ENCODE measurements at regions not wholly inside any gene's neighbourhood (a gene's known extent, or its start where the extent isn't known, plus 50 kb on each side); places are given as distances from the start of the nearest gene placed in this dataset.
"Not testable (repeated sequence)": the region's sequence is repeated elsewhere in the genome, so short reads cannot be mapped to it uniquely, and the experiment has no call there.

DNA sequence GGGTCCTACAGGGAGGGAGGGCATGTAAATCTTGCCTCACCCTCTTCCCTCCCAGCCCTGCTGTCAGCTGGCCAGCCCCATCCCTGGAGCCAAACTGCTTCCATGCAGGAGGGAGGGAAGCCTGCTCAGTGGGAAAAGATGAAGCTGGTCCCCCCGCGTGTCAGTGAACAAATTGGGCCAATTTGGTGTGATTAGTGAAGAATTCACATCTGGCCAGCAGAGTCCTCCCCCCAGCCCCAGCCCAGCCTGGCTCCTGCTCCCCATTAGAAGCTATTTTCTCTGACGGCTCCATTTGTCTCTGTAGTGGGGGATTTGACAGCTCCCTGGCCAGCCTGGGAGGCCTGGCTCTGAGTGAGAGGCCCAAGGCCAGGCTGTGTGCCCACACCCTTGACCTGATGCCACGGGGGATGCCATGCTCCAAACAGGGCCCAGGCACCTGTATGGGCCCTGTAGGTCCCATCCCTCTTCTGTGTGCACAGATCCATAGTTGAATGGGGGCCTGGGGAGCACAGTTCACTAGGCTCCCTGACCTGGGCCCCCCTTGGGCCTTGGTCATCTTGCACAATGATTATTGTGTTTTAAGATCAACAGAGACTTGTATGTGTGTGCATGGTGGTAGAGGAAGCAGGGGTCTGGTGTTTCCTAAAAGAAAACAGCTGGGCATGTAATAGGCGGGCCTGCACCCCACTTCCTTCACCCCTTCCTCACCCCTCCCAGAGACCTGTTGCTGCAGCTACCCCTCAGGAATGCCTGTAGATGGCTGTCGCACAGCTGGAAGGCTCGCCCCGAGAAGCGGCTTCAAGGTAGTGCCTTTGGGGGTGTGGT lies 50.7 kb upstream of the TAC4 start:
- TF ChIP-seq POLR2A (IDR thresholded peaks at IDR 0.05; ENCODE audit: low read depth, low read length): no peak
- DNase-seq (ENCODE audit: insufficient read length, low spot score) (no peak), FAIRE-seq (no peak)

DNA sequence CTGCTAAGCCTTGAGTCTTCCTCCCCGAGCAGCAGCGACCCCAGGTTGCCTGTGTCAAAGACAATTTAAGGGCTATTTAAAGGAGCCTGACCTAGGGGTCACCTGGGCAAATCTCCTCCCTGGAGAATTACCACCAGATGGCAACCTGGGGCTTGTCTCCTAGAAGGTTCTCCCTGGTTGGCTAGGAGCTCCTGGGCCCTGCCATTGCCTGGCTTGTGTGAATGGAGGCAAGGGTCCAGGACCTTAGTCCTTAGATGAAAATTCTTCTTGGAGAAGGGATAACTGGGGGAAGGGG lies 51.3 kb upstream of the TAC4 start:
- no peak for TF ChIP-seq POLR2A (IDR thresholded peaks at IDR 0.05; ENCODE audit: low read depth, low read length)
- FAIRE-seq (no peak), DNase-seq (ENCODE audit: insufficient read length, low spot score) (no peak)

DNA sequence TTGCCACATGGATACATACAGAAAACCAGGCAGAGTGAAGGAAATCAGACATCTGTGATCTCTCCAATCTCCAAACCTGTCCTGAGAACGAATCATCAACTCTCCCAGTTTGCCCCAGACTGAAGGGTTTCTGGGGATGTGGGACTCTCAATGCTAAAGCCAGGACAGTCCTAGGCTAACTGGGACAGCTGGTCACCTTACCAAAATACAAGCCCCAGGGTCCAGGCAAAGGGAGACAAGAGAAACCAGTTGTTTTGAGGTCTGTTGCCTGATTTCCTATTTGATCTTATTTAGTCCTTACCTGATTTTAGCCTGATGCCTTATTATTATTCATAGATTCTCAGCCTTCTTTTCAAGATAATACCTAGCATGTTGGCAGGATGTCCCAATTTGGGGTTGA lies 51.7 kb upstream of the TAC4 start:
- DNase-seq (ENCODE audit: insufficient read length, low spot score): no peak
- no peak for FAIRE-seq
- no peak for TF ChIP-seq POLR2A (IDR thresholded peaks at IDR 0.05; ENCODE audit: low read depth, low read length)

DNA sequence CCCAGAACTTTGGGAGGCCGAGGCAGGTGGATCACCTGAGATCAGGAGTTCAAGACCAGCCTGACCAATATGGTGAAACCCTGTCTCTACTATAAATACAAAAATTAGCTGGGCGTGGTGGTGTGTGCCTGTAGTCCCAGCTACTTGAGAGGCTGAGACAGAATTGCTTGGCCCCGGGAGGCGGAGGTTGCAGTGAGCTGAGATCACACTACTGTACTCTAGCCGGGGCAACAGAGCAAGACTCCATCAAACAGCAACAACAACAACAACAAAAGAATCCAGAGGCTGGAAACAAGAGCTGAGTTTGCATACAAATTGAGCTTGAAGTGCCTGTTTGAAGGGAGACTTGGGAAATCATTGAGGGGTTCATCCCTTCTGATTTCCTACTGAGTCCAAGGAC lies 52.9 kb upstream of the TAC4 start:
- not testable (repeated sequence) for FAIRE-seq

DNA sequence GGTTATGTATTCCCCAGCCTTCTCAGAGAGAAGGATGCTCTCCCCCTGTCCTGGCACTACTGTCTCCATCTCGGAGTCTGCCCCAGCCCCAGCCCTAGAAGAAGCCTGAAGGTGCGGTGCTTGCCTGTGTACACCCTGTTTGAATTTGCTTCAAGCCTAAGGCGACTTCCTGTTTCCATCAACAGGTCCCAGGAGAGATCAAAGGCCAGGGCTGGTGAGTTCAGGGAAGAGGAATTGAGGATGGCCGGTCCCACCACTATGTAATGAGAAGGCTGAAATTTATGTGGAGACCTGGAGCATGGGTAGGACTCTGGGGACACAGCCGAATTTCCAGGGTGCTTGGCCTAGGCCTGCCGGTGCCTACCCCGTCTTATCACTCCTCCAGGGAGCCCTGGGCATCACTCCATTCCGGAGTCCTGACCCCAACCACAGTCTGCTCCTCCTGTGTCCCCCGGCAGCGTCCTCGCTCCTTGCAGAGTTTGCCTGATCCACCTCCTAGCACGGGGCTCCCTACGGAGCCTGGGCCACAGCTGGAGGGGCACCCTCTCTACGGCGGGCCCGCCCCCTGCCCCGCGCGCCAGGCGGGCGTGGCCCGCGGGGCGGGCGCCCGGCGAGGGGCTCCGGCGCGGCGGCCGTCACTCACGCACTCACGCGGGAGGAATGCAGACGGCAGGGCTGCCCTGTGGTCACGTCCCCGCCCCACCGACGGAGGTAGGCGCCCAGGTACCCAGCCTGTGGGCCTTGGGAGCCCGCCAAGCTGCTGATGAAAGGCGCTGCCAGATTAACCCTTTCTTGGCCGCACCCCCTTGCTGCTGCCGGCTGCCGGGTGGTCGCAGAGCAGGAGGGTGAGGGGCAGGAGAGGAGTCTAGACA lies 53.8 kb upstream of the TAC4 start:
- DNase-seq (ENCODE audit: insufficient read length, low spot score) (no peak), FAIRE-seq (no peak)
- TF ChIP-seq POLR2A (IDR thresholded peaks at IDR 0.05; ENCODE audit: low read depth, low read length): no peak

More for the DNA sequence above, 52.9 kb upstream of the TAC4 start:
- not testable (repeated sequence) for DNase-seq (ENCODE audit: insufficient read length, low spot score)

DNA sequence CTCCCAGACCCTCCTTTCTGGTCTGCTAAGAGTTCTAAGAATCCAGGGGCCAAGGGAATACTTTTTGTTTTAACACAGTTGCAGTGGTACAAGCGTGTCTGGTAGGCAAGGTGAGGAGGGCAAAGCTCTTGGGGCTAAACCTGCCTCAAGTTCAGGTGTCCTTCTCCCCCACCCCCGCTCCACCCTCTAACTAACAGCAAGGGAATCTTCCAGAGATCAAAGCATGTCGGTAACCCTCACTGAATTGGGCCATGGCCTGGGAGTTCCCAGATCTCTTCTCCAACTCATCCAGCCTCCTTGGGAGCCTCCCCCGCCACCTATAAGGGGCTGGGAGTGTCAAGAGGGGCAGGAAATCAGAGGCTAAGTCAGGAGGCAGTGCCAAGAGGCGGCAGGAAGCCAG lies 55.7 kb upstream of the TAC4 start:
- DNase-seq (ENCODE audit: insufficient read length, low spot score) (no peak), FAIRE-seq (no peak)
- TF ChIP-seq POLR2A (IDR thresholded peaks at IDR 0.05; ENCODE audit: low read depth, low read length): no peak

DNA sequence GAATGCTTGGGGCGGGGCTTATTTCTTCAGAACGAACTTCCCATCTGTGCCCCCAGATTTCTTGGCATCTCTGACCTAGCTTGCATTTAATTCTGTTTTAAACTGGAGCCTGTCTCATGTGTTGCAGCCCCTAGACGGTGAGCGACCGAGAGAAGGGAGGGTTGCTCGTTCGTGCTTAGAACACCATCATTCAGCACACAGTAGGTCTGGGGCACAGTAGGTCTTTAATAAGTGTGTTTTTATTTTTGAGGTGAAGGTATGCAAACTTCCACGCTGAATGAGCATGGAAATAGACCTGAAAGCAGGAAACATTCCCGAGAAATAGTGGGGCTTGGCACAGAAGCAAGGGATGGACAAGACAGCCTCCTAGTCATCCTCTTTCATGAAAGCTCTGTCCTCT lies 57.0 kb upstream of the TAC4 start:
- no peak for FAIRE-seq
- no peak for TF ChIP-seq POLR2A (IDR thresholded peaks at IDR 0.05; ENCODE audit: low read depth, low read length)
- no peak for DNase-seq (ENCODE audit: insufficient read length, low spot score)

DNA sequence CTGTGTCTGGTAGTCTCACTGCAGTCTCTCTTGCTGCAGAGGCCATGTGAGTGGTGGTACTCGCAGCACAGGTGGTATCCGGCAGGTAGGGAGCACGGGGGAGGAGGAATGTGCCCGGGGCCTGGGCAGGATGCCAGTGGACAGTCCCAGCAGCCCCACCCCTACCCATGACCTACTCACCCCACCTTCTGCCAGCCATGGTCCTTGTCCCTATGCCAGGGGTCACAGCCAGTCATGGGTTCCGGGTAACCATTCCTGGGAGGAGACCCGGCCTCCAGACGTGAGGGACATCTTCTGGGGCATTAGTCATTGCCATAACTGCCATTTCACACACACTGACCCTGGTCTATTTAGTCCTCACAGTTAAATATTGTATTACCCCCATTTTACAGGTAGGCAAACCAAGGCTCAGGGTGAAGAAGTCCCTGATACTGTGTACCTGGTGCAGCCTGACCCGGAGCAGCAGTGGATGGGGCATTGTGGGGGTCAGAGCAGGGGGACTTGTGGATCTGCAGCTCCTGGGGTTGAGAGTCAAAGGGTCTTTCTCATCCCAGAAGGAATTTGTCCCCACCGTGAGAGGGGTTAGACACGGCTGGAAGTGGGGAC lies 58.8 kb upstream of the TAC4 start:
- FAIRE-seq (no peak), DNase-seq (ENCODE audit: insufficient read length, low spot score) (no peak)
- TF ChIP-seq POLR2A (IDR thresholded peaks at IDR 0.05; ENCODE audit: low read depth, low read length): no peak

DNA sequence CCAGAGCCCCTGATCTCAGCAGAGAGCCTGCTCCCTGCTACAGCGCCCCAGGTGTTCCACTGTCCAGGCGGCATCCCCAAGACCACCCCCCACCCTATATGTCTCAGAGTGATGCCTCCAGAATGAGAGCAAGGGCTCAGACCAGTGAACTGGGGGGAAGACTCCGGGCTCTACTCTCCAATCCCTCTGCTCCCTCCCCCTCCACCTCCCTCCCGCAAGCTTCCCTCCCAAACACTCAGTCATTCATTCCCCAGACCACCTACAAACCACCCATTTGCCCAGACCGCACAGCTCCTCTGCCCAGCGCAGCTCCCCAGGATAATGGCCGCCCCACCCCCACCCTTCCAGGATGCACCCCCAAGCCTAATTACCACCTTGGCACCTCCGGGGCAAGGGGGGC lies 59.4 kb upstream of the TAC4 start:
- DNase-seq (ENCODE audit: insufficient read length, low spot score) (no peak), FAIRE-seq (no peak)
- TF ChIP-seq POLR2A (IDR thresholded peaks at IDR 0.05; ENCODE audit: low read depth, low read length): no peak

DNA sequence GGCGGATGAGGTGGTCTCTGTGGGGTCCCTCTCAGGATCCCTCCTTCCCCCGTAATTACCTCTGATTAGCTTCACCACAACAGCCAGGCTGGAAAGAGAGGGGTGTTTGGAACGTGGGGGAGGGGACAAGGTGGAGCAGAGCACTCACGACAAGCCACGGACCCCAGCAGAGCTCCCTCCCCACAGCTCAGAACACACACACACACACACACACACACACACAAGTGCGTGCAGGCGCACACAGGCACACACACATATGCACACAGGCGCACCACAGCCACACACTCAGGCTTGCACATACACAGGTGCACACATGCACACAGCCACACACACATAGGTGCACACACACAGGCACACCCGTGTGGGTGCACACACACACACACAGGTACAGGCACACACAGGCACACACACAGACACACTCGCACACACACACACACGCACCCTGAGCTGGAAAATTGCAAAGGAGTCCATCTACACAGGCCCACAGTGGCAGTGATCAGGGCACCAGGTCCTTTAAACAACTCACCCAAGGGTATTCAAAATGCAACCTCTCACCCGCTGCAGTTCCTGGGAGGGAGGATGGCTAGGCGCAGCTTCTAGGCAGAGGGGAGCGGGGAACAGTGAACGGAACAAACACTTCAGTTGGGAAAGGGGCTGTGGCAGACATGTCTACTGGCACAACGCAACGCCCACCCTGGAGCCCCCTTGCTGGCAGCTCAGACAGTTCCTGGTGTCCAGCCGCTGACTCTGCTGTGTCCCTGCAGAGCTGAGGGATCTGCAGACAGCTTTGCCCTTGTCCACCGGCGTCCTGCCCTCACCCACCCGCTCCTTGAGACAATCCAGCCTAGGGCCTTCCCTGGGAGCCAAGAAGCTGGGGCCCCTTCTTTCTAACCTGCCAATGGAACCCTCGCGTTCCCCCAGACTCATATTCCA lies 59.9 kb upstream of the DLX4 start:
- TF ChIP-seq POLR2A (IDR thresholded peaks at IDR 0.05; ENCODE audit: low read depth, low read length): no peak
- FAIRE-seq (no peak), DNase-seq (ENCODE audit: insufficient read length, low spot score) (no peak)

DNA sequence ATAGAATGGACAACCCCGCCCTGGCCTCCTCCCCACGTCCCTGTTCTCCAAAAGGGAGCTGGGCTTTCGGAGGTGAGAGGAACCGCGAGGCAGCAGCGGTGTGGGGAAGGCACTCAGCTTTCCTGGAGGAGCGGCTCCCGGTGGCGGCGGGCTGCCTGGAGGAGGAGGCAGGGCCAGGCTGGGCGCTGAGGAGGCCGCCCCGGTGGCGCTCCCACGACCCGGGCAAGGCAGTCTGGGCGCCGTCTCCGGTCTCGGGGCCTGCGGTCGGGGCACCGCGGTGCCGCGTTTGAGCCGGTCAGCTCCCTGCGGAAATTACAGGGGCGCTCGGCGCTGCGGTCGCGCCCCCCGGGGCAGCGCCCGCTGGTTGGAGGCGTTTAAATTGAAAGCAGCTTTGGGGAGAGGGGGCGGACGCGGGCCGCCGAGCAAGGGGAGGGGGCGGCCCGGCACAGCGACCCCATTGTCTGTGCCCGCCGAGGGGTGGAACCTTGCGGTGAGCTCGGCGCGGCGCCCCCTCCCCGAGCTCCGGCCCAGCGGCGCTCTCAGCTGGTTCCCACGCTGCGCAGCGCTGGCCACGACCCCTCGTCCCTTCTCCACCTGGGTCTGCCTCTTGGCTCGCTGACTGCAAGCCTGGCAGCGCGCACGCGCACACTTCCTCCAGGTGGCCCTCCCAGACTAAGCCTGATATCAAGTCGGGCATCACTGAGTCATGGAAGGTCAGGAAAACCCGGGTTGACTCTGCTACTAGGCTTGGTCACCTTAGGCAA lies 58.7 kb upstream of the DLX4 start:
- DNase-seq (ENCODE audit: insufficient read length, low spot score): peak; percentile 75
- FAIRE-seq: no peak
- TF ChIP-seq POLR2A (IDR thresholded peaks at IDR 0.05; ENCODE audit: low read depth, low read length): no peak

DNA sequence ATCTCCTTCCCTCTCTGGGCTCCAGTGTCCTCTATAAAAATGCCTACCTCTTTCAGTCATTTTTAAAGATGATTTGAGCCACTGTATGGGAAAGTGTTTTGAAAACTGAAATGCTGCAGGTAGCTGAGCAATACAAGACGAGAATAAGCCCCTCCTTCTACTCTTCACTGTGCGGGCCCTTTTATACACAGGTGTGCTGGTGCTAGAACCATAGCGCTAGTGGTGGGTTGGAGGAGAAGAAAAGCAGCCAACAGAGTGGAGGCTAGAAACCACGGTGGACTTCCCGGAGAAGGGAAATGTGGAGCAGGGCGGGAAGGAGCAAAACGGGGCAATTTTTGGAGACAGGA lies 58.2 kb upstream of the DLX4 start:
- DNase-seq (ENCODE audit: insufficient read length, low spot score) (no peak), FAIRE-seq (no peak)
- TF ChIP-seq POLR2A (IDR thresholded peaks at IDR 0.05; ENCODE audit: low read depth, low read length): no peak

DNA sequence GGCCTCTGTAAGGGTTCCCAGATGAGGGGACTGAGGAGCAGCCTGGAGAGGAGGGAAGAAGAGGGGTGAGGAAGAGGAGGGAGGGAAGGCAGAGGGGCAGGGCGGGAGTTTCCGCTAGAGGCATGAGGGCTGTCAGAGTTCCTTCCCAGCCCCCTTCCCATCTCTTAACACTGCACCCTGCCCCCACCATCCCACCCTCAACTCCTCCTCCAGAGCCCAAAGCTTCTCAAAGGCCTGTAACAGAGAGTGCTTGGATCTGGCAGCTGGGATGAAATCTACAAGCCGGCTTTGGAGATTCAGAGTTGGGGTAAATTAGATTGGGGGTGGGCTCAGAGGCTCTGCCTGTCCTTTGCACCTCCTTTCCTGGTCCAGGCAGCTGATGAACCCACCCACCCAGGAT lies 57.3 kb upstream of the DLX4 start:
- no peak for FAIRE-seq
- DNase-seq (ENCODE audit: insufficient read length, low spot score): no peak

More for the DNA sequence above, 57.3 kb upstream of the DLX4 start:
- TF ChIP-seq POLR2A (IDR thresholded peaks at IDR 0.05; ENCODE audit: low read depth, low read length): no peak

All from H54 (cell line).